ENCODE measurements at regions not wholly inside any gene's neighbourhood (a gene's known extent, or its start where the extent isn't known, plus 50 kb on each side); places are given as distances from the start of the nearest gene placed in this dataset.
A peak's percentile ranks its signal among the peaks of the same experiment; 100 is the strongest.

DNA sequence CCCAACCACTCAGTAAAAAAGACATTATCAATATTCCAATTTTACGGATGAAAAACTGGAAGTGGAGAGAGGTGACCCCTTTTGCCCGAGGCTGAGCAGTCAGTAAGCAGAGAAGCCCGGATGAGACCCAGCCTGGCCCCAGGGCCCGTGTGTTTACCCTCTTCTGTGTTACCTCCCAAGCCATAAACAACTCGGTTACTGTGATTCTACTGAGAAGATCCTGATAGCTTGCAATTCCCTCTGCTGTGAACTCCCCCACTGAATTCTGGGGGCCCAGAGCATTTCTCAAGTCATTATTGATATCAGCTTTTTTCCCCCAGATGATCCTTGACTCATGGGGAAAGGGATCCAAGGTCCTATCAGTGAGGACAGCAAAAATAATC is 482.6 kb upstream of the ERCC4 start:
- H3K27ac ChIP-seq, result no peak overlapping the region
- TF ChIP-seq, protein P1, sequence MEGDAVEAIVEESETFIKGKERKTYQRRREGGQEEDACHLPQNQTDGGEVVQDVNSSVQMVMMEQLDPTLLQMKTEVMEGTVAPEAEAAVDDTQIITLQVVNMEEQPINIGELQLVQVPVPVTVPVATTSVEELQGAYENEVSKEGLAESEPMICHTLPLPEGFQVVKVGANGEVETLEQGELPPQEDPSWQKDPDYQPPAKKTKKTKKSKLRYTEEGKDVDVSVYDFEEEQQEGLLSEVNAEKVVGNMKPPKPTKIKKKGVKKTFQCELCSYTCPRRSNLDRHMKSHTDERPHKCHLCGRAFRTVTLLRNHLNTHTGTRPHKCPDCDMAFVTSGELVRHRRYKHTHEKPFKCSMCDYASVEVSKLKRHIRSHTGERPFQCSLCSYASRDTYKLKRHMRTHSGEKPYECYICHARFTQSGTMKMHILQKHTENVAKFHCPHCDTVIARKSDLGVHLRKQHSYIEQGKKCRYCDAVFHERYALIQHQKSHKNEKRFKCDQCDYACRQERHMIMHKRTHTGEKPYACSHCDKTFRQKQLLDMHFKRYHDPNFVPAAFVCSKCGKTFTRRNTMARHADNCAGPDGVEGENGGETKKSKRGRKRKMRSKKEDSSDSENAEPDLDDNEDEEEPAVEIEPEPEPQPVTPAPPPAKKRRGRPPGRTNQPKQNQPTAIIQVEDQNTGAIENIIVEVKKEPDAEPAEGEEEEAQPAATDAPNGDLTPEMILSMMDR (conservative IDR thresholded peaks at IDR 0.05), result no peak
- TF ChIP-seq ZFX (IDR thresholded peaks at IDR 0.05), result no peak

DNA sequence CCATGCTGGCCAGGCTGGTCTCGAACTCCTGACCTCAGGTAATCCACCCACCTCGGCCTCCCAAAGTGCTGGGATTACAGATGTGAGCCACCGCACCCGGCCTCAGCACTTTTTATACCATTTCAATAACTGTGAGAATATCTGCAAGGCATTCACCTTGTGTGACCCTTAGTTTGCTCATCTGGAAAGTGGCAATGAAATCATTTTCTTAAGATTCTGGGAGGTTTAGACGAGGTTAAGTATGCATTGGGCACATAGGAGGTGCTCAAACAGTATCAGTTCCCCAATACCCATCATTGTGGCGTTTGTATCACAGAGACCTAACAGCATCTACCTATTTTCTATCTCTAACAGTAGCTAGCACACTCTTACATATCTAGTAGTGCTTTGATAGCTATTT is 481.9 kb upstream of the ERCC4 start:
- no peak overlapping the region for H3K27ac ChIP-seq
- TF ChIP-seq ZFX (IDR thresholded peaks at IDR 0.05), result no peak
- TF ChIP-seq, protein P1 (conservative IDR thresholded peaks at IDR 0.05), result no peak

DNA sequence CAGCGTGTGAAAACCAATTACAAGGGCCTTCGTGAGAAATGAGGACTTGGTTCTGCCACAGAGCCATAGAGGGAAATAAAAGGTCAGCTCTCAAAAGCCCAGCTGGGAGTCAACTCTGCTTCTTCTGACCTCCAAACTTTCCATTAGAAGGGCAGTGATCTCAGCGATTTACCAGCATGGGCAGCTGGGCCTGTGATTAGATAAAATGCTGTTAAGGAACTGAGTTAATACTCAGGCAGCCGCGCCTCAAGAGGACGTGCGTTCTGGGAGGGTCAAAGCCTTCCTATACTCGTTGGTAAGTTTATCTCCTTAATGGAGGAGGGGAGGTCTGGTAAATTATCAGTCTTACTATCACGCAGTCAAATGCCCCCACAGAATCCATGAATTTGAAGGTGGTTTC is 480.2 kb upstream of the ERCC4 start:
- TF ChIP-seq, protein P1 (conservative IDR thresholded peaks at IDR 0.05), result no peak
- TF ChIP-seq ZFX (IDR thresholded peaks at IDR 0.05), result no peak
- no peak overlapping the region for H3K27ac ChIP-seq

DNA sequence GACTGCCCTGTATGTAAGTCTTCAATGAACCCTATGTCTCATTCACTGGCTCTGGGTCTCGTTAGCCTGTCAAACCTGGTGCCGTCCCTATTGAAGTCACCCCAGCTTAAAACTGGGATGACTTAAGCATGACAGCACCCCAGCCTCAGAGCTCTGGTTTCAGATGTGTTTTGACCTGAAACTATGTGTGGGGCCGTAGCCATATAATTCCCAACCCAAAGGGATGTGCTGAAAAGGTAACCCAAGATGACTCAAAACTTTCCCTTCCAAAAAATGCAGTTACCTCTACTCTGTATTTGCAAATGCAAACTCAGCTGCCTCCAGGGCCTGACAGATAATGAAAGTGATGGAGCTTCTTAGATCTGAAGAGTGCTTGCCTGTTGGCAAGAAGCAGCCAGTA is 478.3 kb upstream of the ERCC4 start:
- no peak overlapping the region for H3K27ac ChIP-seq

DNA sequence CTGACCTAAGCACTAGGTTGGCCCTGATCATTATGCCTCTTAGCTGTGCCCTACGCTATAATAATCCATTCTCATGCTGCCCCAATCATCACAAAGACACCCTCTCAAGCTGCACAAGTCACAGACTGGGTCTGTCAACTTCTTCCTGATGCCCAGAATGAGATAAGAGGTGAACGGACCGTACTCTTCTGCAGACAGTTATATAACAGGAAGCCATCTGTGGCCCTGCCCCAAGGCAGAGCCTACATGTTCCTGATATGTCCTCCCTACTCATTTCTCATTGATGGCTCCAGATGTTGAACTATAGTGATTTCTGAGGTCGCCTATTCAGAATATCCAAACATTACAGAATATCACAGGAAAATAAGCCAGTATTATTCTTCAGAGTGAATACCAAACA is 471.6 kb upstream of the ERCC4 start:
- H3K27ac ChIP-seq, result no peak overlapping the region

More for the DNA sequence above, 478.3 kb upstream of the ERCC4 start:
- TF ChIP-seq, protein P1 (conservative IDR thresholded peaks at IDR 0.05), result no peak
- no peak for TF ChIP-seq ZFX (IDR thresholded peaks at IDR 0.05)

DNA sequence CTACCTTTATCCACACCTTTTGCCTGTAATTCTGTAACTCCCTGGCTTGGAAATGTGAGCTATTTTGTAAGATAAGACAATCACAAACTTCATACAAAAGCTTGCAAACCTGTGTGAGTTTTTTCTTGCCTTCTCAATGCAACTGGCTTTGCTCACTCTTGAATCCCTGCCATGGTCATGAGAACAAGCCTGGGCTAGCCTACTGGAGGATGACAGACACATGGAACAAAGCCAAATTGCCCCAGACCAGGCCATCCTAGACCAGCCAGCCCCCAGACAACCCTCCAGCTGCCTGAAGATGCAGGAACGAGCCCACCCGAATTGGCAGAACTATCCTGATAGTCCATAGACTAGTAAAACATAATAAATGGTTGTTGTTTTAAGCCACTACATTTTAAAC is 466.6 kb upstream of the ERCC4 start:
- no peak for TF ChIP-seq ZFX (IDR thresholded peaks at IDR 0.05)
- TF ChIP-seq, protein P1 (conservative IDR thresholded peaks at IDR 0.05), result no peak
- no peak overlapping the region for H3K27ac ChIP-seq

More for the DNA sequence above, 471.6 kb upstream of the ERCC4 start:
- TF ChIP-seq ZFX (IDR thresholded peaks at IDR 0.05), result no peak
- TF ChIP-seq, protein P1 (conservative IDR thresholded peaks at IDR 0.05), result no peak

DNA sequence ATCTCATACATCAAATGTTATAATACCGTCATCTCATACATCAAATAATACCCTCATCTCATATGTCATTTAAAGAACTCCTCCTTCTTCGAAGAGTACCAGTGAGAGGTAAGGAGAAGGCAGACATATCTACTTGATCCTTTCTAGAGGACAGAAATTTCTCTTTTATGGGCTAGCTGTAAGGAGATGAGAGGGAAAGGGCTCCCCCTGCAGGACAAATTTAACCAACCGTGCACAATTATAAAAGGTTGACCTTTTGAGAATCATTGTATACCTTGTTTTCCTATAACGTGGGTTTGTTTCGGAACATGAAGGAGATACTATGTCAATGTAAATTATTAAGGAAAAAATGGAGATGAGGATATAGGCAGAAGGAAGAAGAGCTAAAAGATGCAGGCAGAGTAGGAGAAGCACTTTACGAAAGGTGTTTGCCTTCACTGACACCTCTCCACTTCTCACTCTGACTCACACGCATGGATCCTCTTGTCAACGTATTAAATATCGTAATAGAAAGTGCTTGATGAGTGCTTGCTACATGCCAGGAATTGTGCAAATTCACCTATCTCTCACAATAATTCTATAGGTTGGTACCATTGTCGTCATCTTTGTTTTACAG is 465.9 kb upstream of the ERCC4 start:
- H3K27ac ChIP-seq, result no peak overlapping the region
- no peak for TF ChIP-seq ZFX (IDR thresholded peaks at IDR 0.05)
- TF ChIP-seq, protein P1 (conservative IDR thresholded peaks at IDR 0.05), result peak; percentile 85
